Lower leg skin (tissue), 4 donors: ENCODE measurements at regions not wholly inside any gene's neighbourhood (a gene's known extent, or its start where the extent isn't known, plus 50 kb on each side); places are given as distances from the start of the nearest gene placed in this dataset.

Experiments used
- DNase-seq, 2 donors: peaks; one replicate each; pipeline ENCODE4 v3.0.0-alpha.2; 2019; ENCODE audit warnings: low spot score in 2 of 2
- H3K4me3 ChIP-seq: fragments of 200-600 bp; sonication (generic); 2 replicates; pipeline ENCODE4 v1.5.1; 2017; ENCODE audit warnings: mild to moderate bottlenecking, low read depth; ENCODE audit not compliant: poor library complexity, severe bottlenecking
- CTCF ChIP-seq, 3 donors: fragments of 450-650 bp; IDR thresholded peaks; one replicate each; pipeline ENCODE4 v1.5.1; 2016; ENCODE audit warnings: antibody characterized with exemption in 3 of 3, mild to moderate bottlenecking in 3 of 3, moderate library complexity in 2 of 3
- POLR2A ChIP-seq, 2 donors: fragments of 450-650 bp; IDR thresholded peaks; one replicate each; pipeline ENCODE4 v1.6.1; 2016 to 2017; ENCODE audit warnings: antibody characterized with exemption in 2 of 2, mild to moderate bottlenecking in 1 of 2, moderate library complexity in 1 of 2
- WGBS, 2 donors: methylation state at CpG; one replicate each; pipeline ENCODE4 v1.1.5; 2018; 5-methylcytosine and 5-hydroxymethylcytosine counted together
- intact Hi-C: fragments of 100-400 bp; cut with DNase I; formaldehyde crosslinking; loops from one replicate; pipeline ENCODE4 v1.15.0; 2023; ENCODE audit warnings: low total_unique reads

DNA sequence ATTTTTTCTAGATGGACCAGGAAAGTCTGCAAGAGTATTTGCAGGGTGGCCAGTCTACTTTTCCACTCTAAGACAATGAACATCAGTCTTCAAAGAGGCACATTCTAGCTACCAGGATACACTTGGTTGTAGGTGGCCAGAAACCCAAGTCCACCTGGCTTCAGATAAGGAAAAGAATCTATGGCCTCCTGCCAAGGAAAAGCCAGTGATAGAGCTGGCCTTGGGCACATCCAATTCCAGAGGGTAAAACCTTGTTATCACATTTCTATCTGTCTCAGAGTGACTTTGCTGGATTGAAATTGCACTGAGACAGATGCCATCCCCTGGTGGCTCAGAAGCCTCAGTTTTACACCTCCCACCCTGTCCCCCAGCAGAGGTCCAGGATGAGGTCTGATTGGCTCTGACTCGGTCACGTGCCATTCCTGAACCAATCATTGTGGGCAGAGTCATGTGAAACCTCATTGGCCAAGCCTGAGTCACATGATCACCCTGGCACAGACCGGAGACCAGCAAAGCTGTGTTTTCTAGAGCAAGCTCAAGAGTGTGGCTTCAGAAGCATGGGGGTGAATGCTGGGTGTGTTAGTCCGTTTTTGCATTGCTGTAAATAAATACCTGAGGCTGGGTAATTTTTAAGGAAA is 497.4 kb upstream of the SULF2 start:
- WGBS, 2 donors: 88 to 92% methylated on average over 4 of the region's 4 CpGs
- no peak for DNase-seq
- TF ChIP-seq POLR2A (IDR thresholded peaks at IDR 0.05) (no peak), CTCF (IDR thresholded peaks at IDR 0.05) (no peak)
- no peak overlapping the region for H3K4me3 ChIP-seq
- intact Hi-C loops: no loop called here

GRCh38 chr20:48281501-48281900 is 496.2 kb upstream of the SULF2 start:
- no peak overlapping the region for H3K4me3 ChIP-seq
- TF ChIP-seq POLR2A (IDR thresholded peaks at IDR 0.05) (no peak), CTCF (IDR thresholded peaks at IDR 0.05) (no peak)
- intact Hi-C loops: no loop called here
- no peak for DNase-seq
- WGBS, 2 donors: 88 to 89% methylated on average over 4 of the region's 4 CpGs

DNA sequence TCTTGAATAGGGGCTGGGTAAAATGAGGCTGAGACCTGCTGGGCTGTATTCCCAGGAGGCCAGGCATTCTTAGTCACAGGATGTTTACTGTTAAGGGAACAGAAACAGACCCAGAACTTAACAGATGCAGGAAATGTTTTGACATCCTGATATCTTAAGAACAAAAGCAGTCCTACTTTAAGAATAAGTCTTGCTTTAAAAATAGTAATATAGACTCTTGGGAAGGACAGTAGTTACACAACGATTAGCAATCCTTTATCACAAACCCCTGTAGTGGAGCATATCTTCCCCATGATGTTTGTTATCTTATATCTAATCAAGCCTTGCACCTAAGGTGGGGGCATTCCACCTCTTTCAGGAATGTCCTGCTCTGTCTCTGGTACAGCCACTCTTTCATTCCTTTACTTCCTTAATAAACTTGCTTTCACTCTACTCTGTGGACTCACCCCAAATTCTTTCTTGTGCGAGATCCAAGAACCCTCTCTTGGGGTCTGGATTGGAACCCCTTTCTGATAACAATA is 493.7 kb upstream of the SULF2 start:
- H3K4me3 ChIP-seq: no peak overlapping the region
- TF ChIP-seq CTCF (IDR thresholded peaks at IDR 0.05): no peak
- TF ChIP-seq POLR2A (IDR thresholded peaks at IDR 0.05): no peak
- 61 to 69% methylated on average over 2 of the region's 2 CpGs for WGBS, 2 donors
- DNase-seq: no peak
- intact Hi-C loops: no loop called here

GRCh38 chr20:48277266-48277665 is 492.0 kb upstream of the SULF2 start:
- 55 to 64% methylated on average over 2 of the region's 2 CpGs for WGBS, 2 donors
- TF ChIP-seq CTCF (IDR thresholded peaks at IDR 0.05): no peak
- TF ChIP-seq POLR2A (IDR thresholded peaks at IDR 0.05): no peak
- intact Hi-C loops: no loop called here
- DNase-seq: no peak
- no peak overlapping the region for H3K4me3 ChIP-seq

DNA sequence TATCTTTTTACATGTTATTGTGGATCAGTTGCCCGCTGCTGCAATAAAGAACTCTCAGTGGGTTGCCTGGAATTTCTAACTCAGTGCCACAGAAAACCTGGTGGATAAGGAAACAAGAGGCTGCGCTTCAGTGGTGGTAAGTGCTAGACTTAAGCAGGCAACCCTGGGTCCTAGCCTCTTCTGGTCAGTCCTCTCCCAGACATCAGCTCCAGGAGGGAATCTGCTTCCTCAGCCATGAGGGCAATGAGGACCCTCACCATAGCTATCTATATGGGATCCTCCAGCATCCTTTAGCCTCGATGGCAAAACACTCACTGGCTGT is 490.7 kb upstream of the SULF2 start:
- TF ChIP-seq POLR2A (IDR thresholded peaks at IDR 0.05): no peak
- no peak for TF ChIP-seq CTCF (IDR thresholded peaks at IDR 0.05)
- 86 to 89% methylated on average over 3 of the region's 3 CpGs for WGBS, 2 donors
- no peak overlapping the region for H3K4me3 ChIP-seq
- intact Hi-C loops: no loop called here
- no peak for DNase-seq
